K562 (cell line): ENCODE measurements at regions not wholly inside any gene's neighbourhood (a gene's known extent, or its start where the extent isn't known, plus 50 kb on each side); places are given as distances from the start of the nearest gene placed in this dataset.

Experiments used
- ATAC-seq: fragments of 200-7000 bp; cut with Tn5 transposase; 3 replicates; pipeline ENCODE4 v1.9.1; 2020; ENCODE audit warnings: moderate library complexity
- BruUV-seq: library from RNA; stranded (reverse); fragments of 400-500 nt; replicated peaks from 2 replicates; lab custom pipeline; 2021; lab: Mats Ljungman, UMichigan
- CTCF ChIA-PET: fragments of 300-600 bp; formaldehyde crosslinking; extraction: SDS; loops from one replicate; lab custom pipeline; 2021; ENCODE audit warnings: low intra/inter-chr PET ratio; lab: Yijun Ruan, JAX
- POLR2A ChIA-PET: fragments of 300-600, 350-650 bp; sonication (Branson Sonifier 250); formaldehyde crosslinking; extraction: SDS; loops from one replicate; lab custom pipeline; 2021; ENCODE audit warnings: antibody characterized with exemption, inconsistent platforms; lab: Yijun Ruan, JAX
- DNase-seq, 4 experiments: peaks; one replicate each; pipeline versions ENCODE4 v3.0.0 to v3.0.0-alpha.2; 2011 to 2018; ENCODE audit warnings: low spot score in 3 of 4, mixed read lengths in 3 of 4; ENCODE audit errors: extremely low read depth in 1 of 4
- FAIRE-seq: peaks from 2 replicates; lab custom pipeline; 2011; peaks lifted over from hg19 to GRCh38; lab: Jason Lieb, UNC
- H2AFZ ChIP-seq: 2 replicates; pipeline ENCODE4 v1.6.0; 2011; ENCODE audit warnings: low read depth, low read length, control low read depth, inconsistent platforms
- H3K27ac ChIP-seq: fragments of 200-600 bp; 3 replicates; pipeline ENCODE4 v1.8.0; 2011; ENCODE audit warnings: low read depth, mild to moderate bottlenecking, control low read depth, inconsistent platforms, low read length, moderate library complexity, mixed read lengths; ENCODE audit errors: extremely low read depth
- H3K27me3 ChIP-seq, 2 experiments: fragments of 300-600 bp in 1 of 2; 2 replicates in 1 of 2; 3 replicates in 1 of 2; pipeline versions ENCODE4 v1.6.0 to v1.8.0; 2011; ENCODE audit warnings: inconsistent platforms in 2 of 2, low read length in 2 of 2, mild to moderate bottlenecking in 1 of 2, mixed read lengths in 1 of 2, moderate library complexity in 1 of 2; ENCODE audit not compliant: control insufficient read depth in 2 of 2, insufficient read depth in 2 of 2
- H3K36me3 ChIP-seq: fragments of 300-600 bp; 3 replicates; pipeline ENCODE4 v1.8.0; 2011; ENCODE audit warnings: mild to moderate bottlenecking, low read length, inconsistent platforms; ENCODE audit not compliant: control insufficient read depth, insufficient read depth
- H3K4me1 ChIP-seq, 2 experiments: fragments of 200-600 bp in 1 of 2; replicated peaks in 1 of 2; 2 replicates in 1 of 2; 3 replicates in 1 of 2; pipeline versions ENCODE4 v1.5.1 to v1.8.0; 2011; ENCODE audit warnings: inconsistent platforms in 2 of 2, low read length in 2 of 2, mild to moderate bottlenecking in 1 of 2, mixed read lengths in 1 of 2, moderate library complexity in 1 of 2; ENCODE audit not compliant: control insufficient read depth in 2 of 2, insufficient read depth in 2 of 2
- H3K4me2 ChIP-seq: 2 replicates; pipeline ENCODE4 v1.6.1; 2011; ENCODE audit warnings: low read length, control low read depth, inconsistent platforms, mixed read lengths; ENCODE audit not compliant: insufficient read depth
- H3K4me3 ChIP-seq: fragments of 200-600 bp; sonication (generic), shearing (Covaris generic); 2 replicates; pipeline ENCODE4 v1.5.1; 2016; ENCODE audit warnings: control low read depth, inconsistent platforms
- H3K79me2 ChIP-seq: fragments of 200-600 bp; 3 replicates; pipeline ENCODE4 v1.8.0; 2011; ENCODE audit warnings: low read length, inconsistent platforms; ENCODE audit not compliant: control insufficient read depth, insufficient read depth
- H3K9ac ChIP-seq, 2 experiments: 2 replicates each; pipeline versions ENCODE4 v1.6.0 to v1.6.1; 2011; ENCODE audit warnings: low read depth in 2 of 2, low read length in 2 of 2, control low read depth in 1 of 2, inconsistent platforms in 1 of 2, mild to moderate bottlenecking in 1 of 2, mixed read lengths in 1 of 2; ENCODE audit not compliant: insufficient read depth in 1 of 2
- H3K9me1 ChIP-seq: one replicate; pipeline ENCODE4 v1.6.0; 2011; ENCODE audit warnings: inconsistent platforms, mild to moderate bottlenecking, low read length, moderate library complexity; ENCODE audit not compliant: control insufficient read depth, insufficient read depth
- H3K9me3 ChIP-seq: replicated peaks from 2 replicates; pipeline ENCODE4 v1.5.1; 2011; ENCODE audit warnings: low read depth, low read length, inconsistent platforms; ENCODE audit not compliant: control insufficient read depth, insufficient read depth
- H4K20me1 ChIP-seq: replicated peaks from 2 replicates; pipeline ENCODE4 v1.6.1; 2011; ENCODE audit warnings: low read length, inconsistent platforms, mixed read lengths; ENCODE audit not compliant: control insufficient read depth, insufficient read depth
- ATF1 ChIP-seq, 2 experiments: fragments of 450-650 bp in 1 of 2; IDR thresholded peaks; 2 replicates each; pipeline ENCODE4 v1.6.1; 2016; ENCODE audit warnings: missing compliant biosample characterization in 1 of 2, missing genetic modification characterization in 1 of 2
- ZBTB33 ChIP-seq: sonication (generic); formaldehyde crosslinking; IDR thresholded peaks from 2 replicates; pipeline ENCODE4 v1.8.1; 2023; ENCODE audit warnings: mild to moderate bottlenecking, missing genetic modification reagents
- WGBS: fragments of 100-300 bp; shearing (Covaris generic); methylation state at CpG from one replicate; pipeline ENCODE4 v1.1.6; 2016; ENCODE audit warnings: low coverage, mixed read lengths; ENCODE audit not compliant: insufficient coverage; ENCODE audit errors: missing lambda C conversion rate; 5-methylcytosine and 5-hydroxymethylcytosine counted together
- in situ Hi-C: fragments of 300-500 bp; cut with MboI; formaldehyde crosslinking; loops from 4 replicates; pipeline ENCODE4 v1.15.0; 2018; ENCODE audit warnings: inconsistent platforms, mixed read lengths
- intact Hi-C: fragments of 100-400 bp; cut with micrococcal nuclease; formaldehyde crosslinking; loops from 2 replicates; pipeline ENCODE4 v1.14.2; 2022

- CTCF ChIA-PET: no interaction called here
These were observed 273.9 kb upstream of the ADAMTS16 start for GRCh38 chr5:4866131-4866659.

More at GRCh38 chr5:4866131-4866659, 273.9 kb upstream of the ADAMTS16 start:
- no peak for DNase-seq
- no TSS peak for BruUV-seq
- Histone ChIP-seq H3K9me1 (no peaks in the 10 kb centered on the region), H3K9ac (no peak overlapping the region), H3K27me3 (peaks cover 0 to 4% of the 10 kb centered on the region in 2 experiments; a peak in 1 of 5 replicates), H3K4me1 (no peaks in the 10 kb centered on the region), H3K79me2 (no peaks in the 10 kb centered on the region), H4K20me1 (no peaks in the 10 kb centered on the region), H3K4me2 (no peak overlapping the region), H3K4me3 (no peak overlapping the region), H3K9me3 (no peaks in the 10 kb centered on the region), H2AFZ (no peak overlapping the region), H3K27ac (no peak overlapping the region), H3K36me3 (no peaks in the 10 kb centered on the region)
- POLR2A ChIA-PET: no interaction called here
- TF ChIP-seq ZBTB33 (CRISPR knock-in tag) (peak; percentile 94), ATF1 (CRISPR knock-in tag; IDR thresholded peaks at IDR 0.05) (no peak), ATF1 (tag; IDR thresholded peaks at IDR 0.05) (no peak)
- ATAC-seq: no peak
- 60% methylated on average over 33 of the region's 49 CpGs for WGBS
- no peak for FAIRE-seq
- in situ Hi-C loops (no loop called here), intact Hi-C loops (no loop called here)
